ENCODE measurements at regions not wholly inside any gene's neighbourhood (a gene's known extent, or its start where the extent isn't known, plus 50 kb on each side); places are given as distances from the start of the nearest gene placed in this dataset.

DNA sequence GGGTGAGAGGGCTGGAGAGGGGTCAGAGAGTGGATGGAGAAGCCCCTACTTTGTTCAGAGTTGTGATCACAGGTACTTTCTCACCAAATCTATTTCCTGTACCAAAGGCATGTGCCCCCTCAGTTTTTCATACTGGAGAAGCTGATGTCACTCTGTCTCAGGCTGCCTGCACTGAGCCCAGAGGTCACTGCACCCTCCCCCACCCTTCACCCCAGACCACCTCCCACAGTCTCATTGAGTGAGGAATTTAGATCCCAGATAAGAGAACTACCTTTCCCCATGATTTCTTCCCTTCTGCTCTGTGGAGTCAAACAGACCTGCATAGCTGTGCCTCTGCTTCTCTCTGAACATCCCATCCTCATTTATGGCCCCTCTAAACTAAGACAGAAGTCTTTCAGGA, 140.0 kb upstream of the IRX6 start:
- H3K27ac ChIP-seq, result no peak overlapping the region
- TF ChIP-seq, protein P1, sequence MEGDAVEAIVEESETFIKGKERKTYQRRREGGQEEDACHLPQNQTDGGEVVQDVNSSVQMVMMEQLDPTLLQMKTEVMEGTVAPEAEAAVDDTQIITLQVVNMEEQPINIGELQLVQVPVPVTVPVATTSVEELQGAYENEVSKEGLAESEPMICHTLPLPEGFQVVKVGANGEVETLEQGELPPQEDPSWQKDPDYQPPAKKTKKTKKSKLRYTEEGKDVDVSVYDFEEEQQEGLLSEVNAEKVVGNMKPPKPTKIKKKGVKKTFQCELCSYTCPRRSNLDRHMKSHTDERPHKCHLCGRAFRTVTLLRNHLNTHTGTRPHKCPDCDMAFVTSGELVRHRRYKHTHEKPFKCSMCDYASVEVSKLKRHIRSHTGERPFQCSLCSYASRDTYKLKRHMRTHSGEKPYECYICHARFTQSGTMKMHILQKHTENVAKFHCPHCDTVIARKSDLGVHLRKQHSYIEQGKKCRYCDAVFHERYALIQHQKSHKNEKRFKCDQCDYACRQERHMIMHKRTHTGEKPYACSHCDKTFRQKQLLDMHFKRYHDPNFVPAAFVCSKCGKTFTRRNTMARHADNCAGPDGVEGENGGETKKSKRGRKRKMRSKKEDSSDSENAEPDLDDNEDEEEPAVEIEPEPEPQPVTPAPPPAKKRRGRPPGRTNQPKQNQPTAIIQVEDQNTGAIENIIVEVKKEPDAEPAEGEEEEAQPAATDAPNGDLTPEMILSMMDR (conservative IDR thresholded peaks at IDR 0.05), result no peak
- TF ChIP-seq ZFX (IDR thresholded peaks at IDR 0.05), result no peak

DNA sequence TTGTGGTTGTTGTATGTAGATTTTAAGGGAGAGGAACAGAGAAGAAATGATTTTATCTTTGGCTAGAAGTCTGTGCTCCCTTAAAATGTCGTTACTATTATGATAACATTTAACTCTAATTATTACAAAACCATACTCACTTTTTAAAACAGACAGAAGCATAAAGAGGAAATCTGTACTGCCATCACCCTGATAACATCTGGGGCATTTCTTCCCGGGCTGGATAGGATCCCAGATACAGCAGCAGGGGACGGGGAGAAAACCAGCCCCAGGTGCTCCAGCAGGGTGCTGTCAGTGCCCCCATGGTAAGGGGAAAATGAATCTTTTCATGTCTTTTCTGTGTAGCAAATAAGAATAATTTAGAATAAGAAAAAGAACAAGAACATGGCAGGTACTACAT, 139.4 kb upstream of the IRX6 start:
- no peak overlapping the region for H3K27ac ChIP-seq
- TF ChIP-seq ZFX (IDR thresholded peaks at IDR 0.05), result no peak
- TF ChIP-seq, protein P1 (conservative IDR thresholded peaks at IDR 0.05), result no peak

DNA sequence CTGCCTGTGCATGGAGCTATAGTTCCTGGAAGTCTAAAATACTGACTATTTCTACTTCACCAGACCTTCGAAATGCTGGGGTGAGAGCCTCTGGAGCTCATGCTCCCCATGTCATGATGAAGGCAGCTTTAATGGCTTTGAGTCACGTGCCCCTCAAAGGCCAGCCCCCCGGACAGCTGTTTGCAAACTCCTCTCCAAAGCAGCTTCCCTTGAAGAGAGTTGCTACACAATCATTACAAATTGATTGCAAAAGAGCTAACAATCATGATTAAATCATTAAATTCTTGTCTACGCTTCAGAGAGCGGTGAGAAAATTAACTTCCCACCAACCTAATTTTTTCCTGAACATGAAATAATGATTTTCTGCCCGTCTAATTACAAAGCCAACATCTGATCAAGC, 134.8 kb upstream of the IRX6 start:
- no peak overlapping the region for H3K27ac ChIP-seq
- TF ChIP-seq ZFX (IDR thresholded peaks at IDR 0.05), result no peak
- TF ChIP-seq, protein P1 (conservative IDR thresholded peaks at IDR 0.05), result no peak

DNA sequence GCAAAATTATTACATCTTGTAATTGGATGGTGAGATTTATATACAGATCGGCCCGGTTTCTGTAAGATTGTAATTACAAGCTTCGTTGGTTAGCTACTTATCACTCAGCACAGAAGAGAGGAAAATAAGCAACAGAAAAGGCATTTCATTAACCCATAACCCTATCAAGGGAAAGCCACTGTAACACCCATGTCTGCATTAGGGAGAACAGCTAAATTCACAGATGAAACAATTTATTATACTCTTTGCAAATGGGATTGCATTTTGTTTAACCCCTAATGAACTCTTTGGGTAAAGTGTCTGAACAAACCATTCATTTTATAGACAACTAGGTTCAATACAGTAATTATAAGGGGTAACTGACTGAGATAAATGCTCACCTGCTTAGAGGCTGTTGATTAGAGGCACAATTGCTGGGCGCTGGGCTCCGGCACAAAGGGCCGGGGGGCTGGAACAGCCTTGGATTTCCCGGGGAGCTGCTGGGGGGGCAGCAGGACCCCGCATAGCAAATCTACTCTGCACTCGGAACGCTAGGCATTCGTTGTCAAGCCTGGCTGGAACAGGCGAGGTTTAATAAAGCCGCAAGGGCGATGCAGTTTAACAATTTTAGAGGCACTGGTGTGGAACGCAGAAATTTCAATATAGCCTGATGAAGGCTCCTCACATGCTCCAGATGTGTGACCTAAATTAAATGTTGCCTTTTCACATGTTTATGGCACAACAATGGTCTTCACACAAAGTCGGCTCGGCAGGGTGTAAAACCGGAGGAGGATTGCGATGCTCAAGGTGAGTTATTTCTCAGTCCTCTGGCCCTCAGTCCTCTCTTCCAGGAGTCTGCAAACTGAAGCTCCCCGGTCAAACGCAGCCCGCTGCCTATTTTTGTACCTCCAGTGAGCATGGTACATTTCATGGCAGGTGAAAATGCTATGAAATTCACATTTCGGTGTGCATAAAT, 134.0 kb upstream of the IRX6 start:
- TF ChIP-seq, protein P1 (conservative IDR thresholded peaks at IDR 0.05), result no peak
- TF ChIP-seq ZFX (IDR thresholded peaks at IDR 0.05), result no peak
- H3K27ac ChIP-seq, result no peak overlapping the region

DNA sequence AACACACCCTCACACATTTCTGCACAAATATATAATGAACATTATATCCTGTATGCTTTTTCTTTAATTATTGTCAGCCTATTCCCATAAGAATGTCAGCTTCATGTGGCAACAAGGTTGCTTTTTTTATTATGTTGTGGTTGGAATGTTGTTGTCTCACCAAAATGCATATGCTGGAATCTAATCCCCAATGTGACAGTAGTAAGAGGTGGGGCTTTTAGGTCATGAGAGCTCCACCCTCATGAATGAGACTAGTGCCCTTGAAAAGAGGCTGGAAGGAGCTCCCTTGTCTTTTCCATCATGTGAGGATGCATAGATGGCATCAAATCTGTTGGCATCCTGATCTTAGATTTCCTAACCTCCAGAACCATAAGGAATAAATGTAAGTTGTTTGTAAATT, 131.3 kb upstream of the IRX6 start:
- no peak overlapping the region for H3K27ac ChIP-seq
- TF ChIP-seq, protein P1 (conservative IDR thresholded peaks at IDR 0.05), result no peak
- TF ChIP-seq ZFX (IDR thresholded peaks at IDR 0.05), result no peak

DNA sequence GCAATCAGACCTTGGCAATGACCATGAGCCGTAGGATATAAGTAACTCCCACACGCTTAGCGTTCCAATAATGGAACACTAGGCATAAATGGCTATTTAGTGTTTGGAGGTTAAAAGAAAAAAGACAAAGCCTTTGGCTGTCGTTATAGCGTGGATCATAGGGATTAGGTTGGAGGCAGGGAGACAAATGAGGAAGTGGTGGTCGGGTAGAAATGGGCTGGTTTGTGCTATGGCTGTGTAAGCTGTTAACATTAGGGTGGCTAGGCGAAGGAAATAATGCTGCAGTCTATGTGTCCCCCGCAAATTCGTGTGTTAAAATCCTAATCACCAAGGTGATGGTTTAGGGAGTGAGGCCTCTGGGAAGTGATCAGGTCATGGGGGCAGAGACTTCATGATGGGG, 120.4 kb upstream of the IRX6 start:
- no peak overlapping the region for H3K27ac ChIP-seq
- TF ChIP-seq ZFX (IDR thresholded peaks at IDR 0.05), result no peak
- TF ChIP-seq, protein P1 (conservative IDR thresholded peaks at IDR 0.05), result no peak

DNA sequence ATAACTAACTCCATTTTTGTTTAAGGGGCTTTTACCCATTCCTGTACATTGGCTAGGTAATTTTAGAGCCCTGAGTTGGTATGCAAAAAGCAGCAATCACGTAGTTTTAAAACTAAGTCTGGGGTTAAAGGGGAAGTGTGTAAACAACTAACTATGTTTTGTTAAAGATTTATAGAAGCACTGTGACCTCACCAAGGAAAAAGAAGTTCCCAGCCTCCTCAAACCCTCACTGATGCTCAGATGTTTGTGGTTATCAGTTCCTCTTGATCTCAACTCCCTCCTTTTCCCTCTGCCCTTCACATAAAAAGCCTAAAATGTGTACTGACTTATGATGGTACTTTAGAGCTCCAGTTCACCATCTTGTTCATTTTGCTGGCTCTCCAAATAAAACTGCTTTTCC, 119.9 kb upstream of the IRX6 start:
- no peak for TF ChIP-seq ZFX (IDR thresholded peaks at IDR 0.05)
- TF ChIP-seq, protein P1 (conservative IDR thresholded peaks at IDR 0.05), result no peak
- H3K27ac ChIP-seq, result no peak overlapping the region
